DOHH2 (cell line): ENCODE measurements at regions not wholly inside any gene's neighbourhood (a gene's known extent, or its start where the extent isn't known, plus 50 kb on each side); places are given as distances from the start of the nearest gene placed in this dataset.

Source experiments
- H3F3A ChIP-seq: fragments of 200-600 bp; sonication (generic), shearing (Covaris generic); 2 replicates; pipeline ENCODE4 v1.6.0; 2016; ENCODE audit warnings: antibody characterized with exemption, mild to moderate bottlenecking; ENCODE audit not compliant: control insufficient read depth, insufficient read depth
- H3K27ac ChIP-seq: fragments of 200-600 bp; sonication (generic); 2 replicates; pipeline ENCODE4 v1.5.1; 2014; ENCODE audit warnings: low read depth, mild to moderate bottlenecking, low read length, moderate library complexity
- H3K27me3 ChIP-seq: fragments of 200-600 bp; sonication (generic); 2 replicates; pipeline ENCODE4 v1.6.1; 2014; ENCODE audit warnings: mild to moderate bottlenecking, low read length, mixed read lengths; ENCODE audit not compliant: control insufficient read depth
- H3K36me3 ChIP-seq: fragments of 200-600 bp; sonication (generic); 2 replicates; pipeline ENCODE4 v1.6.1; 2014; ENCODE audit warnings: mild to moderate bottlenecking, low read length, moderate library complexity, mixed read lengths; ENCODE audit not compliant: control insufficient read depth
- H3K4me1 ChIP-seq: fragments of 200-600 bp; sonication (generic); 2 replicates; pipeline ENCODE4 v1.6.1; 2014; ENCODE audit warnings: mild to moderate bottlenecking, low read length, mixed read lengths; ENCODE audit not compliant: control insufficient read depth
- H3K4me2 ChIP-seq: fragments of 200-600 bp; sonication (generic); 2 replicates; pipeline ENCODE4 v1.6.0; 2014; ENCODE audit warnings: mild to moderate bottlenecking, low read length, moderate library complexity
- H3K4me3 ChIP-seq: fragments of 200-600 bp; sonication (generic); 2 replicates; pipeline ENCODE4 v1.5.1; 2014; ENCODE audit warnings: mild to moderate bottlenecking, low read length, mixed read lengths
- H3K79me2 ChIP-seq: fragments of 200-600 bp; sonication (generic); 2 replicates; pipeline ENCODE4 v1.6.1; 2014; ENCODE audit warnings: mild to moderate bottlenecking, low read length, mixed read lengths; ENCODE audit not compliant: control insufficient read depth
- H3K9me2 ChIP-seq: fragments of 200-600 bp; sonication (generic); replicated peaks from 2 replicates; pipeline ENCODE4 v1.6.1; 2014; ENCODE audit warnings: mild to moderate bottlenecking, low read length, mixed read lengths; ENCODE audit not compliant: control insufficient read depth
- H3K9me3 ChIP-seq: fragments of 200-600 bp; sonication (generic); 2 replicates; pipeline ENCODE4 v1.6.1; 2014; ENCODE audit warnings: antibody characterized with exemption, low read length, mixed read lengths; ENCODE audit not compliant: control insufficient read depth, insufficient read depth
- H4K20me1 ChIP-seq: fragments of 200-600 bp; sonication (generic); 2 replicates; pipeline ENCODE4 v1.6.0; 2014; ENCODE audit warnings: low read depth, mild to moderate bottlenecking, antibody characterized with exemption, low read length, moderate library complexity; ENCODE audit not compliant: control insufficient read depth, insufficient read depth
- EZH2phosphoT487 ChIP-seq: fragments of 200-600 bp; sonication (generic); IDR thresholded peaks from 2 replicates; pipeline ENCODE4 v1.6.1; 2017; ENCODE audit warnings: borderline replicate concordance, mild to moderate bottlenecking, antibody characterized with exemption, low read length, moderate library complexity, mixed read lengths
- TF ChIP-seq, protein P1 (sequence below): fragments of 200-600 bp; sonication (generic); IDR thresholded peaks from one replicate; pipeline ENCODE4 v1.5.1; 2014; ENCODE audit warnings: antibody characterized with exemption, mild to moderate bottlenecking, low read depth, low read length; ENCODE audit not compliant: poor library complexity, severe bottlenecking

DNA sequence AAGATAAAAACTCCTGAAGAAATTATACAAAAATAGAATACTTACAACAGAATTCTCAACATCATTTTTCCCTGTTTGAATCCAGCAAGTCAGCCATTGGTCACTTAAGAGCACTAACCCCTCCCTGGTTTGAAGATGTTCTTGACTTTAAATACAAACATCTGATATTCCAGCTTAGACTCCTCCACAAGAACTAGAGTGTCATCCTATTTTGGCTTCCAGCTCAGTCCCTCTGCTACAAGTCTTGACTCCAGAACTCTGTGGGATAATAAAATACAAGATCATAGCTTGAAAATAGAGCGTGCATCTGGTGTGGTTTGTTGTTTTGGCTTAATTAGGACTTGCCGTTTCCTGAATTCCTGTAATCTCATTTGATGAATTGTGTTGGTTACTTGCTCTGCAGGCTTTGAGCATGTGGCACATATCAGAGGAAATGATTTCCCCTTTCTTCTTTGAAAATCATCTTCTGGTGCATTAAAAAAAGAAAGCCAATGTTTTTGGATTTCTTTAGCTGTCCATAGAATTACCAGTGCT is 63.7 kb upstream of the DPT start:
- Histone ChIP-seq H3K9me3 (no peaks in the 10 kb centered on the region), H3K9me2 (no peaks in the 10 kb centered on the region), H3K27ac (no peak overlapping the region), H3F3A (no peaks in the 10 kb centered on the region), H3K4me3 (no peak overlapping the region), H3K36me3 (no peaks in the 10 kb centered on the region), H3K27me3 (0 out of 2 replicates have a peak, but pooled peaks cover 3% of the 10 kb centered on the region), H3K4me2 (no peak overlapping the region), H3K79me2 (no peaks in the 10 kb centered on the region), H3K4me1 (no peaks in the 10 kb centered on the region), H4K20me1 (no peaks in the 10 kb centered on the region)
- TF ChIP-seq, protein P1, sequence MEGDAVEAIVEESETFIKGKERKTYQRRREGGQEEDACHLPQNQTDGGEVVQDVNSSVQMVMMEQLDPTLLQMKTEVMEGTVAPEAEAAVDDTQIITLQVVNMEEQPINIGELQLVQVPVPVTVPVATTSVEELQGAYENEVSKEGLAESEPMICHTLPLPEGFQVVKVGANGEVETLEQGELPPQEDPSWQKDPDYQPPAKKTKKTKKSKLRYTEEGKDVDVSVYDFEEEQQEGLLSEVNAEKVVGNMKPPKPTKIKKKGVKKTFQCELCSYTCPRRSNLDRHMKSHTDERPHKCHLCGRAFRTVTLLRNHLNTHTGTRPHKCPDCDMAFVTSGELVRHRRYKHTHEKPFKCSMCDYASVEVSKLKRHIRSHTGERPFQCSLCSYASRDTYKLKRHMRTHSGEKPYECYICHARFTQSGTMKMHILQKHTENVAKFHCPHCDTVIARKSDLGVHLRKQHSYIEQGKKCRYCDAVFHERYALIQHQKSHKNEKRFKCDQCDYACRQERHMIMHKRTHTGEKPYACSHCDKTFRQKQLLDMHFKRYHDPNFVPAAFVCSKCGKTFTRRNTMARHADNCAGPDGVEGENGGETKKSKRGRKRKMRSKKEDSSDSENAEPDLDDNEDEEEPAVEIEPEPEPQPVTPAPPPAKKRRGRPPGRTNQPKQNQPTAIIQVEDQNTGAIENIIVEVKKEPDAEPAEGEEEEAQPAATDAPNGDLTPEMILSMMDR, result no peak
- no peak for TF ChIP-seq EZH2phosphoT487

DNA sequence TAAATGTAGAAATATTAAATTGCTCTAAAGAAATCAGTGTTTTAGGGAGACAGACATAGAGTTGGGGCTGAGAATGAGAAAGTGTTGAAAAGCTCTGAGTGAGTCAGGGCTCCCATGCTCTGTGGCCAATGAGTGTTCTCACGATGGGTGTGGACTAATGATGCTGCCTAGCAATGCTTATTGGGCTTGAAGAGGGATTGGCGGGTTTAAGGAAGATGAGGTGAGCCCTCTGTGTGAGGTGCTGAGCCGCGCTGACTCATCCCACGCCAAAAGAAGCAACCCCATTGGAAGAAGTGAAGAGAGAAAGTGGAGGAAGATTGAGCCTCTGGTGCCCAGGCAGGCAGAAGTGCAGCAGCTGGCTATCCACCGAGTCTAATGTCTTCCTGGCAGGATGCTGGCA is 65.1 kb upstream of the DPT start:
- no peaks in the 10 kb centered on the region for H3K9me2 ChIP-seq
- H4K20me1 ChIP-seq, result no peaks in the 10 kb centered on the region
- H3K4me3 ChIP-seq, result no peak overlapping the region
- H3F3A ChIP-seq, result no peaks in the 10 kb centered on the region
- H3K27ac ChIP-seq, result no peak overlapping the region
- no peak overlapping the region for H3K4me2 ChIP-seq
- no peak for TF ChIP-seq EZH2phosphoT487
- TF ChIP-seq, protein P1, result no peak
- no peaks in the 10 kb centered on the region for H3K36me3 ChIP-seq
- H3K27me3 ChIP-seq, result 0 out of 2 replicates have a peak, but pooled peaks cover 3% of the 10 kb centered on the region
- H3K9me3 ChIP-seq, result no peaks in the 10 kb centered on the region
- H3K79me2 ChIP-seq, result no peaks in the 10 kb centered on the region
- H3K4me1 ChIP-seq, result no peaks in the 10 kb centered on the region

DNA sequence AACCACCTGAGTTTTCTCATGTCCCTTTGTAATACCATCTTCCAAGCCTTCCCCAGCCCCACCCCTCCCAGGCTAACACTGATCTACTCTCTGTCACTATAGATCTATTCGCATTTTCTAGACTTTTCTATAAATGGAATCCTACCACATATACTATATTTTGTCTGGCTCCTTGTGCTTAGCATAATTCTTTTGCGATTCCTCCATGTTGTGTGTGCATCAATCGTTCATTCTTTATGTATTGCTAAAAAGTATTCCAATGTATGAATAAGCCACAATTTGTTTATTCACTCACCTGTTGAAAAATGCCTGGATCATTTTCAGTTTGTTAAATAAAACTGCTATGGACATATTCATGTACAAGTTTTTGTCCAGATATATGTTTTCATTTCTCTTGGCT is 66.7 kb upstream of the DPT start:
- Histone ChIP-seq H3F3A (no peaks in the 10 kb centered on the region), H3K4me1 (no peaks in the 10 kb centered on the region), H3K79me2 (no peaks in the 10 kb centered on the region), H3K9me2 (no peaks in the 10 kb centered on the region), H3K36me3 (no peaks in the 10 kb centered on the region), H3K27me3 (0 out of 2 replicates have a peak, but pooled peaks cover 3% of the 10 kb centered on the region), H3K27ac (no peak overlapping the region), H3K4me3 (no peak overlapping the region), H3K4me2 (no peak overlapping the region), H4K20me1 (no peaks in the 10 kb centered on the region), H3K9me3 (no peaks in the 10 kb centered on the region)
- TF ChIP-seq EZH2phosphoT487, result no peak
- TF ChIP-seq, protein P1, result no peak
